ENCODE measurements at regions not wholly inside any gene's neighbourhood (a gene's known extent, or its start where the extent isn't known, plus 50 kb on each side); places are given as distances from the start of the nearest gene placed in this dataset.

- ATAC-seq, result peak in 3 of 4 donors; percentile 46 to 74 (median 53)
- Histone ChIP-seq H3K36me3 (no peaks in the 10 kb centered on the region), H3K9me3 (no peaks in the 10 kb centered on the region), H3K4me3 (no peak overlapping the region), H3K27ac (no peak overlapping the region), H3K27me3 (peaks cover 0 to 42% (median 6%) of the 10 kb centered on the region in 9 donors), H3K4me1 (no peaks in the 10 kb centered on the region)
- TF ChIP-seq, protein P1, sequence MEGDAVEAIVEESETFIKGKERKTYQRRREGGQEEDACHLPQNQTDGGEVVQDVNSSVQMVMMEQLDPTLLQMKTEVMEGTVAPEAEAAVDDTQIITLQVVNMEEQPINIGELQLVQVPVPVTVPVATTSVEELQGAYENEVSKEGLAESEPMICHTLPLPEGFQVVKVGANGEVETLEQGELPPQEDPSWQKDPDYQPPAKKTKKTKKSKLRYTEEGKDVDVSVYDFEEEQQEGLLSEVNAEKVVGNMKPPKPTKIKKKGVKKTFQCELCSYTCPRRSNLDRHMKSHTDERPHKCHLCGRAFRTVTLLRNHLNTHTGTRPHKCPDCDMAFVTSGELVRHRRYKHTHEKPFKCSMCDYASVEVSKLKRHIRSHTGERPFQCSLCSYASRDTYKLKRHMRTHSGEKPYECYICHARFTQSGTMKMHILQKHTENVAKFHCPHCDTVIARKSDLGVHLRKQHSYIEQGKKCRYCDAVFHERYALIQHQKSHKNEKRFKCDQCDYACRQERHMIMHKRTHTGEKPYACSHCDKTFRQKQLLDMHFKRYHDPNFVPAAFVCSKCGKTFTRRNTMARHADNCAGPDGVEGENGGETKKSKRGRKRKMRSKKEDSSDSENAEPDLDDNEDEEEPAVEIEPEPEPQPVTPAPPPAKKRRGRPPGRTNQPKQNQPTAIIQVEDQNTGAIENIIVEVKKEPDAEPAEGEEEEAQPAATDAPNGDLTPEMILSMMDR (IDR thresholded peaks at IDR 0.05), result peak; percentile 33 to 68 (median 48)
- no peak for TF ChIP-seq POLR2A (IDR thresholded peaks at IDR 0.05)
- 36 to 40% (median 39%) methylated on average over 5 of the region's 5 CpGs for WGBS, 4 donors
- DNase-seq, result peak in 4 of 5 donors; percentile 25 to 65 (median 52)
- intact Hi-C loops (cut with DNase I), result loop anchor here (1.0 to 10.0 kb wide), 10 partner anchors 62 to 372 kb away; no protein-coding TSS in a partner anchor
Measured at GRCh38 chr17:34146440-34147043, 108.5 kb upstream of the CCL2 start.

GRCh38 chr17:34151102-34151501 lies 104.0 kb upstream of the CCL2 start:
- intact Hi-C loops (cut with DNase I), result loop anchor here in 1 of 10 donors (10.0 kb wide), 1 partner anchor 56 kb away; no protein-coding TSS in a partner anchor
- TF ChIP-seq, protein P1 (IDR thresholded peaks at IDR 0.05), result no peak
- no peak for TF ChIP-seq POLR2A (IDR thresholded peaks at IDR 0.05)
- H3K36me3 ChIP-seq, result no peaks in the 10 kb centered on the region
- H3K9me3 ChIP-seq, result no peaks in the 10 kb centered on the region
- WGBS, 4 donors, result 36 to 57% (median 49%) methylated on average over 2 of the region's 2 CpGs
- H3K4me1 ChIP-seq, result no peaks in the 10 kb centered on the region
- no peak overlapping the region for H3K4me3 ChIP-seq
- H3K27ac ChIP-seq, result no peak overlapping the region
- ATAC-seq (no peak), DNase-seq (no peak)
- peaks cover 7 to 58% (median 20%) of the 10 kb centered on the region in 9 donors for H3K27me3 ChIP-seq

- Histone ChIP-seq H3K27me3 (peaks cover 25 to 57% (median 35%) of the 10 kb centered on the region in 9 donors), H3K4me1 (peaks cover 0 to 10% (median 0%) of the 10 kb centered on the region in 12 donors), H3K27ac (no peak overlapping the region), H3K9me3 (no peaks in the 10 kb centered on the region), H3K4me3 (no peak overlapping the region), H3K36me3 (no peaks in the 10 kb centered on the region)
- no peak for TF ChIP-seq POLR2A (IDR thresholded peaks at IDR 0.05)
- TF ChIP-seq, protein P1 (IDR thresholded peaks at IDR 0.05), result no peak
- intact Hi-C loops (cut with DNase I), result loop anchor here in 1 of 10 donors (10.0 kb wide), 1 partner anchor 59 kb away; no protein-coding TSS in a partner anchor
- no peak for DNase-seq
- 72 to 81% (median 78%) methylated on average over 6 of the region's 6 CpGs for WGBS, 4 donors
- ATAC-seq, result no peak
Measured at GRCh38 chr17:34153991-34154390, 101.1 kb upstream of the CCL2 start.

- H3K9me3 ChIP-seq, result no peaks in the 10 kb centered on the region
- no peak for TF ChIP-seq POLR2A (IDR thresholded peaks at IDR 0.05)
- TF ChIP-seq, protein P1 (IDR thresholded peaks at IDR 0.05), result no peak
- H3K36me3 ChIP-seq, result no peaks in the 10 kb centered on the region
- no peak overlapping the region for H3K4me3 ChIP-seq
- DNase-seq (no peak), ATAC-seq (no peak)
- H3K27ac ChIP-seq, result no peak overlapping the region
- 35 to 47% (median 39%) methylated on average over 23 of the region's 23 CpGs for WGBS, 4 donors
- peaks cover 0 to 10% (median 0%) of the 10 kb centered on the region in 12 donors for H3K4me1 ChIP-seq
- intact Hi-C loops (cut with DNase I), result loop anchor here in 1 of 10 donors (10.0 kb wide), 1 partner anchor 60 kb away; no protein-coding TSS in a partner anchor
- H3K27me3 ChIP-seq, result peaks cover 25 to 58% (median 45%) of the 10 kb centered on the region in 9 donors
Measured at GRCh38 chr17:34154961-34155730, 99.9 kb upstream of the CCL2 start.

All from heart left ventricle (tissue), 16 donors.